ENCODE measurements at regions not wholly inside any gene's neighbourhood (a gene's known extent, or its start where the extent isn't known, plus 50 kb on each side); places are given as distances from the start of the nearest gene placed in this dataset.

DNA sequence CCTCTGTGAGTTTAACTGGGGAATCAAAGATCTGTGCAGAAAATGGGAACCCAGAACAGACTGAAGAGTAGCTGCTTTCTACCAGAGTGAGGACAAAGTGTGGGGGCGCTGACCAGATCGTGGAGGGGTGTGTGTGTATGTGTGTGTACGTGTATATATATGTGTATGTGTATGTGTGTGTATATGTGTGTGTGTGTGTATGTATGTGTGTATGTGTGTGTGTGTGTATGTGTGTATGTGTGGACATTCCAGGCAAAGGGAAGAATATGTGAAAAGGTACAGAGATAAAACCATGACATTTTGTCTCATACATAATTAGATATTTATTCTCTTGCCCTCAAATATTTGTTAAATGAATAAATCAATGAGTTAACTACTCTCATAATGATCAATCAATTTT, 54.9 kb upstream of the DPPA4 start:
- H3K4me2 ChIP-seq (ENCODE audit: insufficient read depth, low read length), result no peak overlapping the region
- H4K20me1 ChIP-seq (ENCODE audit: insufficient read depth, low read length), result no peaks in the 10 kb centered on the region
- H3K9me3 ChIP-seq (ENCODE audit: low read depth, low read length), result no peaks in the 10 kb centered on the region
- H3K36me3 ChIP-seq (ENCODE audit: insufficient read depth, low read length), result no peaks in the 10 kb centered on the region
- no peaks in the 10 kb centered on the region for H3K27me3 ChIP-seq (ENCODE audit: insufficient read depth, low read length)
- H2AFZ ChIP-seq (ENCODE audit: low read length), result no peak overlapping the region
- peak; percentile 69 for DNase-seq (ENCODE audit: insufficient read length, low spot score, missing footprints)
- TF ChIP-seq, protein P1, sequence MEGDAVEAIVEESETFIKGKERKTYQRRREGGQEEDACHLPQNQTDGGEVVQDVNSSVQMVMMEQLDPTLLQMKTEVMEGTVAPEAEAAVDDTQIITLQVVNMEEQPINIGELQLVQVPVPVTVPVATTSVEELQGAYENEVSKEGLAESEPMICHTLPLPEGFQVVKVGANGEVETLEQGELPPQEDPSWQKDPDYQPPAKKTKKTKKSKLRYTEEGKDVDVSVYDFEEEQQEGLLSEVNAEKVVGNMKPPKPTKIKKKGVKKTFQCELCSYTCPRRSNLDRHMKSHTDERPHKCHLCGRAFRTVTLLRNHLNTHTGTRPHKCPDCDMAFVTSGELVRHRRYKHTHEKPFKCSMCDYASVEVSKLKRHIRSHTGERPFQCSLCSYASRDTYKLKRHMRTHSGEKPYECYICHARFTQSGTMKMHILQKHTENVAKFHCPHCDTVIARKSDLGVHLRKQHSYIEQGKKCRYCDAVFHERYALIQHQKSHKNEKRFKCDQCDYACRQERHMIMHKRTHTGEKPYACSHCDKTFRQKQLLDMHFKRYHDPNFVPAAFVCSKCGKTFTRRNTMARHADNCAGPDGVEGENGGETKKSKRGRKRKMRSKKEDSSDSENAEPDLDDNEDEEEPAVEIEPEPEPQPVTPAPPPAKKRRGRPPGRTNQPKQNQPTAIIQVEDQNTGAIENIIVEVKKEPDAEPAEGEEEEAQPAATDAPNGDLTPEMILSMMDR (IDR thresholded peaks at IDR 0.05; ENCODE audit: extremely low read depth, low read depth, low read length), result no peak
- no peaks in the 10 kb centered on the region for H3K79me2 ChIP-seq (ENCODE audit: insufficient read depth, low read length)
- no peaks in the 10 kb centered on the region for H3K4me1 ChIP-seq (ENCODE audit: insufficient read depth, low read length)
- no peak overlapping the region for H3K4me3 ChIP-seq (ENCODE audit: insufficient read depth, low read length)
- H3K27ac ChIP-seq (ENCODE audit: low read depth, low read length), result no peak overlapping the region

GRCh38 chr3:109387621-109388020, 50.3 kb upstream of the DPPA4 start:
- H3K79me2 ChIP-seq (ENCODE audit: insufficient read depth, low read length), result no peaks in the 10 kb centered on the region
- no peak overlapping the region for H2AFZ ChIP-seq (ENCODE audit: low read length)
- TF ChIP-seq, protein P1 (IDR thresholded peaks at IDR 0.05; ENCODE audit: extremely low read depth, low read depth, low read length), result no peak
- no peaks in the 10 kb centered on the region for H3K9me3 ChIP-seq (ENCODE audit: low read depth, low read length)
- H3K4me2 ChIP-seq (ENCODE audit: insufficient read depth, low read length), result no peak overlapping the region
- H4K20me1 ChIP-seq (ENCODE audit: insufficient read depth, low read length), result no peaks in the 10 kb centered on the region
- DNase-seq (ENCODE audit: insufficient read length, low spot score, missing footprints), result no peak
- no peak overlapping the region for H3K4me3 ChIP-seq (ENCODE audit: insufficient read depth, low read length)
- H3K36me3 ChIP-seq (ENCODE audit: insufficient read depth, low read length), result no peaks in the 10 kb centered on the region
- H3K27me3 ChIP-seq (ENCODE audit: insufficient read depth, low read length), result no peaks in the 10 kb centered on the region
- no peaks in the 10 kb centered on the region for H3K4me1 ChIP-seq (ENCODE audit: insufficient read depth, low read length)
- H3K27ac ChIP-seq (ENCODE audit: low read depth, low read length), result no peak overlapping the region

GRCh38 chr3:109387201-109387600, 49.9 kb upstream of the DPPA4 start:
- H3K4me1 ChIP-seq (ENCODE audit: insufficient read depth, low read length), result no peaks in the 10 kb centered on the region
- H3K4me3 ChIP-seq (ENCODE audit: insufficient read depth, low read length), result no peak overlapping the region
- no peaks in the 10 kb centered on the region for H3K36me3 ChIP-seq (ENCODE audit: insufficient read depth, low read length)
- no peak overlapping the region for H2AFZ ChIP-seq (ENCODE audit: low read length)
- no peaks in the 10 kb centered on the region for H3K27me3 ChIP-seq (ENCODE audit: insufficient read depth, low read length)
- H3K9me3 ChIP-seq (ENCODE audit: low read depth, low read length), result no peaks in the 10 kb centered on the region
- H3K4me2 ChIP-seq (ENCODE audit: insufficient read depth, low read length), result no peak overlapping the region
- TF ChIP-seq, protein P1 (IDR thresholded peaks at IDR 0.05; ENCODE audit: extremely low read depth, low read depth, low read length), result no peak
- no peak for DNase-seq (ENCODE audit: insufficient read length, low spot score, missing footprints)
- no peaks in the 10 kb centered on the region for H4K20me1 ChIP-seq (ENCODE audit: insufficient read depth, low read length)
- H3K79me2 ChIP-seq (ENCODE audit: insufficient read depth, low read length), result no peaks in the 10 kb centered on the region
- H3K27ac ChIP-seq (ENCODE audit: low read depth, low read length), result no peak overlapping the region

All from osteoblast (primary cell).